ENCODE measurements at regions not wholly inside any gene's neighbourhood (a gene's known extent, or its start where the extent isn't known, plus 50 kb on each side); places are given as distances from the start of the nearest gene placed in this dataset.

DNA sequence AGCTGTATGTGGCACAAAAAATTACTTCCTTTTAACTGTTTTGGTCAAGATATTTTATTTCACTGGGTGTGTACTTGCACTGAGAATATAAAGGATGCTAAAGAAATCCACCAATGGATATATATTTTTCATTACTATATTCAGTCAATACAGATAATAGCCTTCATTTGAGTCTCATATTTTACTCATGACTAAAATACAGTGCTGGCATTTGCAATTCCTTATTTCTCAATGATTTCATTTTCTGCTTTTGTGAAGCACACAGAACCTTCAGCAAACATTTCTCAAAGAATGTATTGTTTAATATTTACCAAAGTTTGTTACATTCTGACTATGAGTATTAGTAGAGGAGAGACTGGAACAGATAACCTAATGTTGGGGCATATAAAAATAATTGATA is 93.2 kb upstream of the SOX5 start:
- Histone ChIP-seq H3K4me2 (ENCODE audit: low read depth, low read length) (no peak overlapping the region), H3K36me3 (ENCODE audit: control insufficient read depth, insufficient read depth, low read length) (no peaks in the 10 kb centered on the region), H3K79me1 (ENCODE audit: low read depth in 1 of 2, low read length in 2 of 2) (peaks cover 0 to 4% of the 10 kb centered on the region in 2 experiments; a peak in 1 of 4 replicates), H4K20me1 (ENCODE audit: insufficient read depth, low read length) (no peaks in the 10 kb centered on the region), H3K27ac (ENCODE audit: insufficient read depth, low read length) (no peak overlapping the region), H3K23ac (ENCODE audit: low read depth, low read length) (no peak overlapping the region), H3K27me3 (ENCODE audit: control insufficient read depth, insufficient read depth, low read length) (no peaks in the 10 kb centered on the region), H2BK20ac (ENCODE audit: low read depth, low read length) (no peak overlapping the region), H2AK5ac (ENCODE audit: low read depth, low read length) (no peak overlapping the region), H4K91ac (ENCODE audit: insufficient read depth, low read depth, low read length) (no peak overlapping the region), H3K18ac (ENCODE audit: low read depth, low read length) (no peak overlapping the region), H2AK9ac (replicated peaks; ENCODE audit: low read depth, low read length, poor library complexity) (no peak overlapping the region), H3K4ac (ENCODE audit: low read depth, low read length) (no peak overlapping the region), H4K8ac (ENCODE audit: low read depth in 2 of 2, low read length in 2 of 2) (no peak overlapping the region), H3K9me1 (ENCODE audit: insufficient read depth, low read length) (no peaks in the 10 kb centered on the region; the same call in 1 of the 2 replicates), H3K9me3 (ENCODE audit: control insufficient read depth, insufficient read depth, low read length) (no peaks in the 10 kb centered on the region), H2BK15ac (ENCODE audit: low read depth, low read length) (no peak overlapping the region), H3K4me3 (ENCODE audit: insufficient read depth, low read depth, low read length) (no peak overlapping the region), H2AFZ (replicated peaks; ENCODE audit: low read length, poor library complexity) (no peak overlapping the region), H3K9ac (ENCODE audit: low read depth, low read length) (no peak overlapping the region), H2BK120ac (ENCODE audit: low read depth, low read length) (no peak overlapping the region), H4K5ac (ENCODE audit: low read depth, low read length) (no peak overlapping the region), H3K56ac (ENCODE audit: extremely low read depth, insufficient read depth, low read length) (no peak overlapping the region), H3K14ac (replicated peaks; ENCODE audit: low read depth, low read length) (no peak overlapping the region), H3K4me1 (ENCODE audit: control insufficient read depth, insufficient read depth, low read length) (peaks cover 5% of the 10 kb centered on the region; the same call in 1 of the 2 replicates), H2BK5ac (ENCODE audit: low read depth, low read length, poor library complexity, severe bottlenecking) (no peak overlapping the region)
- ATAC-seq (ENCODE audit: low read depth) (no peak), DNase-seq (peak; percentile 4)
- dilution Hi-C loops (cut with HindIII; ENCODE audit: low sequenced_read_pairs, unreplicated experiment), result no loop called here
- BruUV-seq (replicated peaks), result no TSS peak
- CTCF ChIA-PET, result no interaction called here
- POLR2A ChIA-PET (ENCODE audit: unreplicated experiment), result no interaction called here
- in situ Hi-C loops (cut with MboI; ENCODE audit: low sequenced_read_pairs), result no loop called here
- intact Hi-C loops (cut with micrococcal nuclease), result no loop called here
- TF ChIP-seq NFE2L2 (IDR thresholded peaks at IDR 0.05; ENCODE audit: low read depth, low read length), result no peak
- TF ChIP-seq, protein P1, sequence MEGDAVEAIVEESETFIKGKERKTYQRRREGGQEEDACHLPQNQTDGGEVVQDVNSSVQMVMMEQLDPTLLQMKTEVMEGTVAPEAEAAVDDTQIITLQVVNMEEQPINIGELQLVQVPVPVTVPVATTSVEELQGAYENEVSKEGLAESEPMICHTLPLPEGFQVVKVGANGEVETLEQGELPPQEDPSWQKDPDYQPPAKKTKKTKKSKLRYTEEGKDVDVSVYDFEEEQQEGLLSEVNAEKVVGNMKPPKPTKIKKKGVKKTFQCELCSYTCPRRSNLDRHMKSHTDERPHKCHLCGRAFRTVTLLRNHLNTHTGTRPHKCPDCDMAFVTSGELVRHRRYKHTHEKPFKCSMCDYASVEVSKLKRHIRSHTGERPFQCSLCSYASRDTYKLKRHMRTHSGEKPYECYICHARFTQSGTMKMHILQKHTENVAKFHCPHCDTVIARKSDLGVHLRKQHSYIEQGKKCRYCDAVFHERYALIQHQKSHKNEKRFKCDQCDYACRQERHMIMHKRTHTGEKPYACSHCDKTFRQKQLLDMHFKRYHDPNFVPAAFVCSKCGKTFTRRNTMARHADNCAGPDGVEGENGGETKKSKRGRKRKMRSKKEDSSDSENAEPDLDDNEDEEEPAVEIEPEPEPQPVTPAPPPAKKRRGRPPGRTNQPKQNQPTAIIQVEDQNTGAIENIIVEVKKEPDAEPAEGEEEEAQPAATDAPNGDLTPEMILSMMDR (conservative IDR thresholded peaks at IDR 0.05; ENCODE audit: low read depth, low read length), result no peak
- no peak for TF ChIP-seq FOS (IDR thresholded peaks at IDR 0.05; ENCODE audit: low read depth, low read length)
- TF ChIP-seq RCOR1 (IDR thresholded peaks at IDR 0.05; ENCODE audit: insufficient replicate concordance, low read length), result no peak
- no peak for TF ChIP-seq BHLHE40 (IDR thresholded peaks at IDR 0.05; ENCODE audit: low read depth, low read length)
- TF ChIP-seq CHD1 (IDR thresholded peaks at IDR 0.05; ENCODE audit: low read depth, low read length), result no peak
- TF ChIP-seq CEBPB (IDR thresholded peaks at IDR 0.05; ENCODE audit: low read depth, low read length), result no peak
- TF ChIP-seq POLR2A (IDR thresholded peaks at IDR 0.05; ENCODE audit: low read depth, low read length), result no peak
- no peak for TF ChIP-seq RFX5 (IDR thresholded peaks at IDR 0.05; ENCODE audit: low read depth, low read length)
- TF ChIP-seq, protein P2, sequence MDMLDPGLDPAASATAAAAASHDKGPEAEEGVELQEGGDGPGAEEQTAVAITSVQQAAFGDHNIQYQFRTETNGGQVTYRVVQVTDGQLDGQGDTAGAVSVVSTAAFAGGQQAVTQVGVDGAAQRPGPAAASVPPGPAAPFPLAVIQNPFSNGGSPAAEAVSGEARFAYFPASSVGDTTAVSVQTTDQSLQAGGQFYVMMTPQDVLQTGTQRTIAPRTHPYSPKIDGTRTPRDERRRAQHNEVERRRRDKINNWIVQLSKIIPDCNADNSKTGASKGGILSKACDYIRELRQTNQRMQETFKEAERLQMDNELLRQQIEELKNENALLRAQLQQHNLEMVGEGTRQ (IDR thresholded peaks at IDR 0.05; ENCODE audit: low read depth, low read length), result no peak
- TF ChIP-seq MXI1 (IDR thresholded peaks at IDR 0.05; ENCODE audit: borderline replicate concordance, low read depth, low read length), result no peak
- TF ChIP-seq MAZ (IDR thresholded peaks at IDR 0.05; ENCODE audit: borderline replicate concordance, low read depth, low read length), result no peak
- no peak for TF ChIP-seq SMC3 (IDR thresholded peaks at IDR 0.05; ENCODE audit: low read depth, low read length)
- TF ChIP-seq RAD21 (IDR thresholded peaks at IDR 0.05; ENCODE audit: low read length), result no peak
- no peak for TF ChIP-seq MAFK (IDR thresholded peaks at IDR 0.05; ENCODE audit: low read depth, low read length)

Measured in IMR-90 (cell line).